NCI-H510A (cell line): ENCODE measurements at regions not wholly inside any gene's neighbourhood (a gene's known extent, or its start where the extent isn't known, plus 50 kb on each side); places are given as distances from the start of the nearest gene placed in this dataset.
"Not testable (repeated sequence)": the region's sequence is repeated elsewhere in the genome, so short reads cannot be mapped to it uniquely, and the experiment has no call there.

Source experiments
- DNase-seq: peaks from one replicate; lab custom pipeline; 2025; lab: John Stamatoyannopoulos, UW

GRCh38 chr5:74403771-74404170 lies 236.8 kb downstream of the ENC1 start:
- no peak for DNase-seq

DNA sequence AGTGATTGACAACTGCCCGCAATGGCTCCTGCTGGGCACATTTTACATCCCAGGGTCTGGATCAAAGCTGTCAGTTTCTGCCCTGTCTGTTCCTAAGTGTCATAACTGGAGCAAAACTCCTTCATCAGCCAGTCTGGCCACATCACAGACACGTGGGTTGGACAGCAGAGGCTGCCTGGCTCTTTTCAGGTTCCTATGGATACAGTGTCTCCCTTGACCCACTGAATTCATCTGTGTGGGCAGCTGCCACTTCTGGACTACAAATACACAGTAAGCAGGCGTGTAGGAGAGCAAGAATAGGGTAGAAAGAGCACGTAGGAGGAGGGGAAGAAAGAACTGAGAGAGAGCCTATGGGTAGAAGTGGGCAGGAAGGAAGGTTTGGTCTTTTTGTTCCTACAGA lies 238.0 kb downstream of the ENC1 start:
- DNase-seq, result no peak

GRCh38 chr5:74401946-74402320 lies 238.6 kb downstream of the ENC1 start:
- no peak for DNase-seq

GRCh38 chr5:74401281-74401945 lies 239.1 kb downstream of the ENC1 start:
- no peak for DNase-seq

- DNase-seq, result no peak
Observed at GRCh38 chr5:74400067-74400466, 240.5 kb downstream of the ENC1 start.

DNA sequence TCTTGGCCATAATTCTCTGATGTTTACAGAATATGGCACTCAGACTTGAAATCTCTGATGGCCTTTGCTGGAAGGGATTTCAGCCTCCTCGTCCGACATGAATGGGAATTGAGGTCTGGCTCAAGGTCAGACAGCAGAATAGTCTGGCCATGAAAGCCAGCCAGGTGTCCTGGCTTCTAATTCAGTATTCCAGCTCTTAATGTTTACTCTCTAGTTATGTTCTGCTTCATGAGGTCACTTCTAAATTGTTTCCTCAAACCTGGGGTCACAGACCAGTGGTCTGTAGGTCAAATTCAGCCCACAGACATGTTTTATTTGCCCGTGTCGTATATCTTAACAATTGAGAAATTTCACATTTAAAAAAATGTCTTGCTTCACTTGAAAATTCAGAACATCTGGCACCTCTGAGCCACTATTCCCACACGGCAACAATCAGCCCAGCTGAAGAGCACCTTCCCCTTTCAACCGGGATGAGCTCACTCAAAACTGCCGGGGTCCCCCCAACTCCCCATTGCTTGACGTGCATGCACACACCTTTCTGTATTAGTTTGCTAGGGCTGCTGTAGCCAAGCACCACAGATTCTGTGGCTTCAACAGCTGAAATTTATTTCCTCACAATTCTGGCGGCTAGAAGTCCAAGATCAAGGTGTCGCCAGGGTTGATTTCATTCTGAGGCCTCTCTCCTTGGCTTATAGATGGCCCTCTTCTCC lies 243.5 kb downstream of the ENC1 start:
- DNase-seq, result no peak

DNA sequence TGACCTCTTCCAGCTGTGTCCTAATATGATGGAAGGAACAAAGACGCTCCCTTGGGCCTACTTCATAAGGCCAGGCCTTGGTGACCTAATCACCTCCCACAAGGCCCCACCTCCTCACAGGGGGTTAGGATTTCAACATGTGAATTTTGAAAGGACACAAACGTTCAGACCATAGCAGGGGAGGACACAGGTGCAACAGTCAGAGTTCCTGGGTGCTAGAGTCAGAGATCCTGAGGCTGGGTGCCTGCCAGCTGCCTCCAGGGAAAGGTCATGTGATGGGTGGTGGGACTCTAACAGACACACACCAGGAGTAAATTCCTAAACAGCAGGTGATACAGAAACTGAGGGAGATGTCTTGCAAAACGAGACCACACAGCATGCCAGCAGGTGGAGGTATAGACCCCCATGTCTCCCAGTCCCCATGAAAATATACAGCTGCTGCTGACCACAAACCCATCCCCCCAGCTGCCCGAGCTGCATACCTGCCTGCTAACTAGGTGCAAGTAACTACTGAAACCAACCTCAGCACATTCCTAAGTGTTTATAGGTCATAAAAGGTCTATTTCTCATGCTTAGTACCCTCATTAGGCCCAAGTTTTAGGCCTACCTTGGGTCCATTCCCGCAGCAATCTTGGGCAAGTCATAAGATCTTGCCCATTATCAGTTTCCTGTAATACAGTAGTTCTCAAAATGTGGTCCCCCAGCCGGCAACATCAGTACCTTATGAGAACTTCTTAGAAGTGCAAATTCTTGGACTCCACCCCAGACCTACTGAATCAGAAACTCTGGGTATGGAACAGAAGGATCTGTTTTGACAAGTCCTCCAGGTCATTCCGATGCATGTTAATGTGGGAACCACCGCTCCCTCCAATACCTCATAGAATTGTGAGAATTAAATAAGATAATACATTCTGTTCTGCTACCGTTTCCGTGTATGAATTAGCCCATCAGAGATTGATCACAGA lies 245.3 kb downstream of the ENC1 start:
- DNase-seq, result no peak

DNA sequence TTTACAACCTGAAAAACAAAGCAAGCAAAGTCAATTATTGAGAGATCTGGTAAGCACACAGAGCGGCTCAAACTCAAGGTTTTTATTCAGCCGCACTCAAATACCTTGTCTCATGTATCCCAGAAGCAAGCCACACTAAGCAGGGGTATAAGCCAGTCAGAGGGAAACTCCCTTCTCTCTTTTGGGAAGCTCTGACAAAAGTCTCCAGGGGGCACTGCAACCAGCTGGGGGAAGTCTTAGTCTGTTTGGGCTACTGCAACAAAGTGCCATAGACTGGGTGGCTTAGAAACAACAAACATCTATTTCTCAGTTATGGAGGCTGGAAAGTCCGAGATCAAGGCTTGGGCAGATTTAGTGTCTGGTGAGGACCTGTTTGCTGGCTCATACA lies 246.0 kb downstream of the ENC1 start:
- no peak for DNase-seq

DNA sequence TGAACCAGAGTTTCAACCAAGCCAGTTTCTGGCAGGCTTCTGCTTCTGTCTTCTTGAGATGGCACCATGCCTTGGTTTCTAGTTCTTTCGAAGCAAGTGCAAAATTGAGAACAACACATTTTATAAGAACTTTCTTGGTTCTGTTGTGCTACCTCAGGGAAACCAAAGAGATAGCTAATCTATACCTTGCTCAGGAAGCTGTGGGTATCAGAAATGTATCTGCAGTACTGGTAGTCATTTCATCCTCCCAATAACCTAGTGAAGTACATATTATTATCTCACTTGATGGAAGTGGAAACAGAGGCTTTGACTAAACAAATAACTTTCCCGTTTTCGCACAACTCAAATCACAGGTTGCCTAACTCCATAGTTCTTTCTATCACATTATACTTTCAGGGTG lies 246.6 kb downstream of the ENC1 start:
- no peak for DNase-seq

DNA sequence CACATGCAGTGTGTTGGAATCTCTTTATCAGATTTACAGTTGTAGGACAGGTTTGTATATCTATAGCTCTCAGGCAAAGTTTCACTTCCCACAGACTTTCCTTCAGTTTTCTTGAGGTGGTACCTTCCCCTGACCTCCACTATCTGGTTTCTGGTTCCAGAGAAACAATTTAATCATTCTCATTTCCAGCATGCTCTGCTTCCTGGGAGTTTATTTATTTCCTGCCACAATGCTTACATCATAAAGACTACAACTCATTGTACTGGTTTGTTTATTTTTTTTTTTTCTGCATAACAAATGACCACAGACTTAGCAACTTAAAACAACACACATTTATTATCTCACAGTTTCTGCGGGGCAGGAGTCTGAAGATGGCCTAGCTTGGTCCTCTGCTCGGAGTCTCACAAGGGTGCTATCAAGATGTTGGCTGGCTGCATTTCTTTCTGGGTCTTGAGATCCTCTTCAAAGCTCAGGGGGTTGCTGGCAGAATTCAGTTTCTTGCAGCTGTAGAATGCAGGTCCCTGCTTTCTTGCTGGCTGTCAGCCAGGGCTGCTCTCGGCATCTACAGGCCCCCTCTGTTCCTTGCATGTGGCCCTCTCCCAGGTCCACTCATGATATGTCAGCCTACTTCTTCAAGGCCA lies 247.7 kb downstream of the ENC1 start:
- no peak for DNase-seq

- DNase-seq, result no peak
Observed at GRCh38 chr5:74391410-74391809, 249.1 kb downstream of the ENC1 start.

DNA sequence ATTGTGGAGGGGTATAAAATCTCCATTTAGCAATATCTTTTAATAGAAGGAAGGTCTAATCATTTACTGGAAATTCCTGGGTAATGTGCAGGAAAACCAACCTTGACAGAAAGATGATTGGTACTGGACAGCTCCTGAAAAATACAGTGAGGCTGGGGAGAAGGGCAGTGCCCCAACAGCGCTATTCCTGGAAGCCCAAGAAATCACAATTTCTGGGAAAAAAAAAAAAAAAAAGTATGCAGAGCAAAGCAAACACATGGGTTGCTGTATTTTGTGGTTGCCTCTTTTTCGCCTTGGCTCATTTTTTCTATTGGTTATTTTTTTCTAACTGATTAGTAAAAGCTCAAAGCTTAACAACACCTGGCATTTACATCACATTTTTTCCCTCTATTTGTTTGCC lies 249.7 kb downstream of the ENC1 start:
- no peak for DNase-seq

DNA sequence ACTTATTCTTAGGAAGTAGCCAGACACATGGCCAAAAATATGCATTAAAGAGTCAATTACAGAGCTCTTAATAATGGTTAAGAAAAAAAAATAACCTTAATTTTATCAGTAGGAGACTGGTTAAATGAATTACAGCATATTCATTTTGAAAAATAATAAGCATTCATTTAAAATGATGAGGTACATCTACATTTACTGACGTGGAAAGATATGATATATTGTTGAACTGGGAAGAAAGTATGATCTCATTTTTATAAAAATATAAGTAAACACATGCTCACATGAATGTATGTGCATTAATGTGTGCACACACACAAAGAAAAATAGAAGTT lies 250.3 kb downstream of the ENC1 start:
- DNase-seq, result no peak

DNA sequence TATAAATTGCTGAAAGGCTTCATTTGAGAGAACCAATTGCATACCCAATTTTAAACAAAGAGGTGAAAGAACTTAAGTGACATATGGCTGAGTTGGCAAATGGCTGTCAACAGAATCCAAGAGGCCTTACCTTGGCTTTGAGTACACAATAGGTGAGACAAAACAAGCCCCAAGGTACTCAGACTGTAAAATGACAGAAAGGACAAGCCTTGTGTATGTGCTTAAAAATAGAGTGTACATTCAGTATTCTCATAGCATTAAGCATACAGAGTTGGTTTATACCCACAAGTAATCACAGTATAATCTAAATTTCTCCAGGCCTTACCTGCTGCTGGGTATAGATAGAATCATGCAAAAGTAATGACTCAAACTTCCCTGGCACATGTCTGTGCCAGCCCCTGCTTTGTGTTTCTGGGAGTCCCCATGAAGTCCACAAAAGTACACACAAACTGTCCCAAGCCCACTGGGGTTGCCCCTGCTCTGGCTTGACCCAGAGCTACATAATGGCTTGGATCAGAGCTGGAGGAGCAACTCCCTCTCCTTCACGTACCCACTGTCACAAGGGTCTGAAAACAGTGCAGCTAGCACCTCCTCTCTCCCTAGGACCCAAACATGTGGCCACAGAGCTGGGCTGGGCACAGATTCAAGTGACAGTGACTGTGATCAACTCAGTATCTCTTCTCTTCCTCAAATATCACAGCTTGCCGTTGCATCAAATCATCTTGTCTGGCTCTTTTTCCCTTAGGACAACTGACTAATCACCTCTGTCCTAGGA lies 250.8 kb downstream of the ENC1 start:
- no peak for DNase-seq

- DNase-seq, result not testable (repeated sequence)
Observed at GRCh38 chr5:74388411-74388810, 252.1 kb downstream of the ENC1 start.

DNA sequence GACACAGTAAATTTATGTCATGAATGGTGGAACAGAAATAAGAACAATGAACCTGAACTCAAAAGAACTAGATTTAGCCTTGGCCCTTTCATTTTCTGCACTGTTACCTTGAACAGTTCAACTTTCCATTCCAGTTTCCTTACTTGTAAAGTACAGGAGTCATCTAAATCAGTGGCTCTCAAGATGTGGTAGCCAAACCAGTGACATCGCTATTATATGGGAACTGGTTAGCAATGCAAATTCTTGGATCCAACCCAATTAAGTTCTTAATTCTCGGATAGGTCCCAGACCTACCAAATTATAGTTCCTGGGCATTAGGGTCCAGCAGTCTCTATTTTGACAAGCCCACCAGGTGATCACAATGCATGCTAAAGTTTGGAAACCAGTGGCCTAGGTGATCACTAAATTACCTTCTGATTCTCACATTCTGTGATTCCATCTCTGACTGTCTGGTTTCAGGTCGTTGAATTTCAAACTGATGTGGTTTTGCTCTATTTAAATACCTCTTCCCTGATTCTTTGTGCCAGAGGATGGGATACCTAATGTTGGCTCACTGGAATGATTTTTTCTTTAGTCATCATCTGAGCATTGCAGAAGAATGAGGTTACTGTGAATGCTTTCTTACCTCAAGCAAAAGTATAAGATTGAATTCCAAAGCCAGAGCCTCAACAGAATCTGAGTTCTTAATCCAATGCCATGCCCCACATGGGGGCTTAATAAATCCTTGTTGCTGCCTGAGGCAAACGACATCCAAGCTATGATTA lies 253.8 kb downstream of the ENC1 start:
- DNase-seq, result no peak

DNA sequence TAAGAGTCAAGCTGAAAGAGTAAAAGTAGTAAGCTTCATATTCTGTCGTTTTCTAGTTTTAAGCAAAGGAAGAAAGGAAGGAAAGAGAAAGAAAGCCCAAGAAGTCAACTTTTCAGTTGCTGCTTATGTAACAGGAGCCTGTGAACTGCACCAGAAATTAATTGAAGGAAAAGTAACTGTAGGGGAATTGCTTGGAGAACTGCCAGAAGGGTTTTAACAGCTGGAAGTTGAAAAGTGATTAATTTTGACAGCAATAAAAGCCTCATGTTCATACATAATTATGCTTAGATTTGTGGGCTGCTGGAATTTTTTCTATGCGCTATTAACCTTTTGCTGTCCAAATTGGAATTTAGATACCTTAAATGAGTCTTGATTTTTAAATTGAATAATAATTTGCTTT lies 255.7 kb downstream of the ENC1 start:
- no peak for DNase-seq

- DNase-seq, result no peak
Observed at GRCh38 chr5:74382987-74383593, 257.4 kb downstream of the ENC1 start.

DNA sequence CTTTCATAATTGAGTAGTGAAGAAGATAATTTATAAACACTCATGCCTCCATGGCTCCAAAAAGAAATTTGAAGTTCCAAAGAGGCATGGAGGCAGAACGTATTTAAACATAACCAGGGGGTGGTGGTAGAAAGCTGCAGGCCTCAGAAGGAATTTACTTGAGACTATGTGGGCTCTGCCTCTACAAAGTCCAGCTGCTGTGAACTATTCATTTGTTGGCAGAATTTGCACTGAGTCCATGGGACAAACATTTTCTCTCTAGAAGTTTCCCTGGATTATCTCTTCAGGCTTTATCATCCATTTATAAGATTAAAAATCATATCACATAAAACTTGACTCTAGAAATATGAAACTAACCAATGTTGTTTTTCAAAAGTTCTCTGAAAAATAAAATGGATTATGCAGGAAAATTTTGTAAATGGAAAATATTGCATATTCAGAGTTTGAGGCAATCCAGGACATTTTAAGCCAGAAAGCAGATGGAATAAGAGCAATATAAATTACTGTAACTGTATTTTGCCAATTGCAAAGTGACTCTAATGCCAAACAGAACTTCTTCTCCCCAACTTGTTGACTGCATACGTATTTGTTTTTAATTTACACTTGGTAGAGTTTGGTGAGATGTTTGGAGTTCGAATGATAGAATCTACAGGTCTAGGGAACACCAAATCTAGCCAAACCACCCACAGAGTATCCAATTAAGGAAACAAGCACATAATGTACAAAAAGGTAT lies 258.2 kb downstream of the ENC1 start:
- DNase-seq, result no peak

- DNase-seq, result no peak
Observed at GRCh38 chr5:74380193-74380592, 260.3 kb downstream of the ENC1 start.
